Femur (tissue), 1 donor: ENCODE measurements at regions not wholly inside any gene's neighbourhood (a gene's known extent, or its start where the extent isn't known, plus 50 kb on each side); places are given as distances from the start of the nearest gene placed in this dataset.

Experiments
- DNase-seq: peaks from one replicate; pipeline ENCODE4 v3.0.0-alpha.2; 2017

DNA sequence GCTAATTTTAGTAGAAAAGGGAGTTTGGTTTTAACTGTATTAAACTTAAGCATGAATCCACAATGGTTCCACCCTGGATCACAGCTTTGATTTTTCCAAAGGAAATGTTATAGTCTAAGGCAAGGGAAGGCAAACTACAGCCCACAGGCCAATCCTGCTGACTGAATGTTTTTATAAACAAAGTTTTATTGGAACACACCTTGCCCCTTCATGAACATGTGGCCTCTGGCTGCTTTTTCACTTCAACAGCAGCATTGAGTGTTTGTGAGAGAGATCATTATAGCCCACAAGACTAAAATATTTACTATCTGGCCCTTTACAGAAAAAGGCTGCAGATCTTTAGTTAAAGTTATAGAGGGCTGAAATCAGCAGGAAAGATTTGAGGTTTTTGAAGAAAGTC lies 198.7 kb downstream of the IRS2 start:
- DNase-seq = no peak

DNA sequence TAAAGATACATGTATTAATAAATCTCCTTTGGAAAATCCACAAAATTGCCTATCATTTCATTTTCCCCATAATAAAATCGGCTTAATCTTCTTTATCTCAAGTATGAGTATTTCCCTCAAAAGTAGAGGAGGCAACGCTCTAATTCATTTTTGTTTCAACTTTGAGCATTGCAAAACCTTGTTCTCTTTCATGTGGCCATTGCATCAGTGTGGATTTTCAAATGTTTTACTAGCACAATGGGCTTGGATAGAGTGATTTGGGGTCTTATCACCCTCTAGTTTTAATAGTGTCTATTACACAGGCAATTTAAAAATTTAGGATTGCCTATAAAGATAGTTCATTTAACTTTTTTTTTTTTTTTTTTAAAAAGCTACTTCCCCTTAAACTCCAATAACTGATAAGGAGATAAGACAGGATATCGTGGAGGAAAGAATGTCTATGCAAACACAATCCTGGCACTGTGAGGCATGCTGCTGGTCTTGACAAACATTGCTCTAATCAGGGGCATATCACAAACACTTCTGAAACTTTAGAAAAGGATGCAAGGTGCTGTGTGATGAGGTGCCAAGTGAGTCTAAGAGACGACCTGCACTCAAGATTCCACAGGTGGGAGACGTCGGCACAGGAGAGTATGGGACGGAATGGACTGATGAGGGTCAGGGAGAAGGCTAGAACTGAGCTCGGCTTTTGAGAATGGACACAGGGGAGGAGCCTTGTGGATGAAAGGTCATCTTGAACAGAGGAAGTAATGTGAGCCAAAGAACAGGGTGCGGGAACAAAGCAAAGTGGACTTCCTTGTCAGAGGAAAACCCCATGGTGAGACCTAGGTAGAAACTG lies 199.7 kb downstream of the IRS2 start:
- no peak for DNase-seq

DNA sequence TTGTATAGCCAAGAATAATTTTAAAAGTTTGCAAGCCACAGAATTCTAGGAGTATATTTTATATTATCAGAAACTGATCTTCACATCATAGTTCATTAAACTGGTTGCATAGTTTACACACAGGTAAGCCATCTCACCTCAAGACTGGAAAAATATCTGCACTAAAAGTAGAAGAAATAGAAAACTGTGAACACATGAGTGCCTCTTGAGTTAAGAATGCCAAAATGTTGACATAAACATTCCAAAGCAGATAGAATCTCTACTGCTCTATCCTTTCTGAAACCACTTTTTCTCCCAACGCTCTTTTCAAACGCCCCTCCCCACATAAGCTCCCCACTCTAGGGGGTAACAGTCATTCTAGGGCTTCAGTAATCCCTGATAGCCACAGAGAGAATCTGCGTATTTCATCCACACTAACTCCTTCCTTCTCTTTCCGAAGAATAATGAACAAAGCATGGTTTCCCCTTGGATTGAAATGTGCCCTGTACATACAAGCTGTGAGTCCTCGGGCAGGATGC lies 201.5 kb downstream of the IRS2 start:
- no peak for DNase-seq

DNA sequence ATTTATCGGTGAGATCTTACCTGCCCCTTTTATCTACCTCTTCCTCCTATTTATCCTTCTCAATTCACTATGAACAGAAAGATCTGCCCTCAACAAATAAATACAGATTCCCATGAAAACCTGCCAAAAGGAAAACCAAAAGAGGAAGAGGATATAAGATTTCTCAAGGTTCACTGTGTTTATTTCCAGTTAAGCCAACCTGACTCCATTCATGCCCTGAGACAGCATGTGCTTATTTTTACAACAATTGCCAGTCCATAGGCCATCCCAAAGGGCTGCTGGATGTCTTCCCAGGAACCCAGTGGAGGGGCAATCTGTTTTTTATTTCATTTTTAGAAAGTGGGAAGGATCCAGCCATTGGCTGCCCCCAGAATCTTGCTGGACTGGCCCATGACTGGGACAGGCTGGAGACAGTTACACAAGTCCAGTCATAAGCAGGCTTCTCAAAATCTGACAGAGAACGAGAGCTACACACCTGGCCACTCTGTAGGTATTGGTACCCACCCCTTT lies 209.1 kb downstream of the IRS2 start:
- no peak for DNase-seq

DNA sequence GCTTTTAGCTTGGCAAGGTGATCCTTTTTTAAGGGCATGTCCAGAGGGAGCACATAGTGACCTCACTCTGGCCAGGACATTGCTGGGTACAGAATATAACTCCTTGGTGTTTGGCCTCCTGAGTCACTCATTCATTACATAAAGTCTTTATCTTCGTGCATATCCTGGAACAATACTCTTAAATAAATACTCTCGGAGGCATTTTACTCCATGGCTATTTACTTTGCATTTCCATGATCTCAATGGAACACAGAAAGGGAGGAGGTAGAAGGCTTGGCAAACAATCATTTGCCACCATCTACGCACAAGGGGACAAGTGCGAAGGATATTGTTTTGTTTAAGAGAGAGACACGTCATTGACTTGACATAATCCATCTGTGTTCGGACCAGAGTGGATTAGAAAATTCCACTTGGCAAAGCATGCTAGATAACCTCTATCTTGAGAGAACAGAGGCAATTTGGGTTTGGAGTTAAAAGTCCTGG lies 210.0 kb downstream of the IRS2 start:
- no peak for DNase-seq

DNA sequence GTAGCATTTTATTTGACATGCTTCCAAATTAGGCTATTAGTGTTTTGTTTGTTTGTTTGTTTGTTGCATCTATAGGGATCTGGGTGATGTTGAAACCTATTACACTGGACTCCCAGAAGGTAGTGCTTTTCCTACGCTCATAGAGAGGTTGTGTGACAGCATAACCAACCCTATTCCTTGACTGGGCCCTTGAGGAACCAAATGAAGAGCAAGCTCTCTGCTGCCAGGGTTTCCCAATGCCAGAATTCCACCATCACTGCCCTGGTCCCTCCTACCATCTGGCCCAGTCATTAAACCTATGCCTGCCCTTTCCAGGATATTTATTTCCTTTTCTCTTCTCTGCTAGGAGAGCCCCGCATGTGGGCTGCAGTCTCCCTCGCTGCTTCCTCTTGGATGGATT lies 210.6 kb downstream of the IRS2 start:
- no peak for DNase-seq

DNA sequence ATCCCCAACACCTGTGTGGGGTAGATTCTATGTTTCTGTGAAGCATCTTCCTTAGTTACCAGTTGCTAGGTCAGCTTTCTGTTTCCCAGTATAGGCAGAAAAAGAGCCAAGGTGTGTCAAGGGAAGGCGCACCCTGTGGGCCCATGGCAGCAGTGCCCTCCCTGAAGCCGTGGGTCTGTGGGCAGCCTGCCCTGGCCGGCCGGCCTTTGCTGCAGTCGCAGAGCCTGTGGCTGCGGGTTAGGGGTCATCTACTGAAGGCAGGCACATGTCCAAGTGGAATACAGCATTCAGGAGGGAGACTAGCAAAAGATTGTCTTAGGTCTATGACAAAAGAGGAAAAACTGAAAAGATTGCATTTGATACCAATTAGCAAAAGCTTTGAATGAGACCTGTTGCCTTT lies 214.0 kb downstream of the IRS2 start:
- no peak for DNase-seq

DNA sequence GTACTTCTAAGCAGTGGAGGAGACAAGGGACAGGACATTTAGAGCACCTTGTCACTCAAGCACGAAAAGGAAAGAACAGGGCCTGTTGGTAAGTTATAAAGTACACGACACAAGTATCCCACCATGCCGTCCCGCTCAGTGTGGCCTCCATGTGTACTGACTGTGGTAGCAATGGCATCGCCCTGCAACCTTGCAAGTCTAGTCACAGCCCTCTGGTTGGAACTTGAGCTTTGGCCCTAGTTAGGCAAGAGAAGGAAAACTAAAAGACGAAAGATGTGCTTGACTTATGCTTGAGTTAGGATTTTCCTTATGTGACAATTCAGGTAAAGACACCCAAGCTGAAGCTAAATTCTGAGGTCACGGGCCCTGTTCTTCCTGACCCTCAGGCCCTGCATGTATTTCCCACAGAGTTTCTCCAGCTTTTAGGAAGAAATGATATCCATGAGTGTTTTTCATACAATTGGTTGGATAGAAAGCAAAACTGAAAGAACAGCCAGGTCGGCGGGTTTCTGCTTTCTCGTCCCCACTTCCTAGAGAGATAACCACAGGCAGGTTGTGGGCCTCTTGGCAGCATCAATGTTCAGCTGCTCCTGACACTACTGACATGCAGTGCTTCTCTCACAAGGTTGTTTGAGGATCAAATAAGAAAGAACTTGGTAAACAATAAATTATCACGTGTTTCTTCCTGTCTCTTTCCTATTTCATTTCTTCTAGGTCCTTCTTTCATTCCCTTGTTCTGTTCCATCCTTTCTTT lies 216.2 kb downstream of the IRS2 start:
- no peak for DNase-seq

DNA sequence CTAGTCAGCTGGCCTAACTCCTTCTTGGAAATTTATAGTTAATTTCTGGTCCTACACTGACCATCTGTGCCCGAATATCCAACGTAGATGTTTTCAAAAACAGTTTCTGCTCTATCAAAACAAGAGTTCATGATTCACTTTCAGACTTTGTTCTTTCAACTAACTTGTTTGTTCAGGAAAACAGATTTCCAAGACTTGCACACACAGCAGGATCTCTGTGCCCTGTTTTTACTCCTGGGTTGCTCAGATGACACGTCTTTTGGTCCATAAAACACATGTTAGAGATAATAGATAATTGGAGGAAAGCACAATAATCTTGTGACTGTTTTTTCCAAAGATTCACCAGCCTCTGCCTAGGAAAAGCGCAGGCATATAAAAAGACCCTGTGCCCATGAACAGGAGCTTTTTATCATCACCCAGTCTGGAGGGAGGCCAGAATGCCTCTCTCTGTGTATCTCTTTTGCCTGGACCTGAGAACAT lies 218.0 kb downstream of the IRS2 start:
- no peak for DNase-seq

DNA sequence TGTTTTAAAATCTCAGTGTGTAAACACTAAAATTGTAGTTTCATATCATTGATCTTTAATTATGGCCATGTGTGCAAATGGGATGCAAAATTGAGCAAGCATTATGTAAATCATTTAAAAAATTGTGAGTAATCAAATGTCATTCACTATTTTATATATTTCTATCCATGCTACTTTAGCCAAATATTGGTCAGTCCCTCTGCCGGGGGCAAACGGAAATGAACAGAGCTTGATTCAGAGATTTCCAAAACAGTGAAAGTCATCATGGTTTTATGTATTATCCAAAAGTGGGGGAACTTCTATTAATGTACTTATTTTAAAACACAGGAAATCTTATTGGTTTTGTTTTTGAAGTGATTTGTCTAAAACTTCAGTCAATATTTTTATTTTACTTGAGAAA lies 219.1 kb downstream of the IRS2 start:
- no peak for DNase-seq

DNA sequence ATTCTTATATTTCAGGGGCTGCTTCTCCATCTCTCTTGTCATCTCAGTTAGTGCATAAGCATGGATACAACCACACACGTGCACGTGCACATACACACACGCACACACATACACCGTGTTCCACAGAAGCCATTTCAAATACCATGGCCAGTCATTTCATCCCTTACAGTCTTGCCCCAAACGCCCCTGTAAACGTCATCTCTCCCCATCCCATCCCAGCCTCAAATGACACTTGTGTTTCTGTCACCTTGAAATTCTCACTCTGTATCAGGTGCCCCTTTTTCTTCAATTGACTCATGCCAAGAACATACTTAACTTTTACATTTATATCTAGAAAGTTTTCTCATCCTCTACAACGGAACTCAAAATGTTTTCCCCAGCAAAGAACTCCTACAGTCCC lies 220.5 kb downstream of the IRS2 start:
- DNase-seq = no peak

DNA sequence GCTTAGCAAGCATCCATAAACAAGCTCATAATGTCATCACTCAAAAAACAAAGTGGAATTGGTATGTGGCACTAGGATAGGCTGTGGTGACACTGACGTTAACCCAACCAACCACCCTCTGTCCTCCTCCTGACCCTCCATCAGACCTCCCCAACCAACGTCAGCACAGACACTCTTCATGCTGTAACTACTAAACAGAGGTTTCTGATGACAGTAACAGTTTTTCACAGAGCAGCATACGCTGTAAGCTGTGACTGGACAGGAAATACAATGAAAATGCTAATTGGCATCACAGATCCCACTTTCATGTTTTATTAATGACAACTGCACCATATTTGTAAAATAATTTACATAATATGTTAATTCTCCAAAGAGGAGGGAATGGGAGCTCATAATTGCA lies 238.0 kb downstream of the IRS2 start:
- no peak for DNase-seq

DNA sequence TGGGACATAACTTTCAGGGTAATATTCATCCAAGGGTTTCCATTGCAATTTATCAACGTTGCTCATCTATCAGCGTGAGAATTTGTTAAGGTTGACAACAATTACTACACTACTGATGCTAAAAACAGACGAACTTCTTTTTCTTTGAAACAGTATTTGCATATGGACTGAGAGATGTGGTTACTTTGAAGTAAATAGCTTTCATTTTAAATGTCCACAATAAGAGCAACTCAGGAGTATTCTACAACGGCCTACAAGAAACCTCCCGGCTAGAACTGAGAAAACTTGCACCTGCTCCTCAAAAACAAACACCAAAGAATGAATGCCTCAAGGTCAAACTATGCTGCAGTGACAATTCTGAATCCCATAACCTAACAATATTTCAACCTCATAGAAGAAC lies 238.4 kb downstream of the IRS2 start:
- no peak for DNase-seq

DNA sequence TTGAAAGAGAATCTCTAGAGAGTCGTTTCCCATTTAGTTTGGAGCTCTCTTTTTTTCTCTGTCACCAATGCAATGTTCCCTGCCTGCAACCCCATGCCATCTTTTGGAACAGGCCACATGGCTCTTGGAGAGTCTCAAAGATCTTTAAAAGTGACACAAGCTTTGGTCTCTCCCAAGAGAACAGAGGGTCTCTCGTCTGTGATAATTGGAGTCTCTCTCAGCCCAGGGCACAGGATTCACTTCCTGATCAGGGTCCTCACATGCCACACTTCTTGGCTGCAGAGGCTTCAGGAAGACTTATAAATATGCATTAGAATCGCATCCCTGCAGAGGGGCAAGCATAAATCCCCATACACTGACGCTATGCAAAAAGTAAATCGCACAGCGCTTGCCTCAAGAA lies 240.5 kb downstream of the IRS2 start:
- DNase-seq = no peak

DNA sequence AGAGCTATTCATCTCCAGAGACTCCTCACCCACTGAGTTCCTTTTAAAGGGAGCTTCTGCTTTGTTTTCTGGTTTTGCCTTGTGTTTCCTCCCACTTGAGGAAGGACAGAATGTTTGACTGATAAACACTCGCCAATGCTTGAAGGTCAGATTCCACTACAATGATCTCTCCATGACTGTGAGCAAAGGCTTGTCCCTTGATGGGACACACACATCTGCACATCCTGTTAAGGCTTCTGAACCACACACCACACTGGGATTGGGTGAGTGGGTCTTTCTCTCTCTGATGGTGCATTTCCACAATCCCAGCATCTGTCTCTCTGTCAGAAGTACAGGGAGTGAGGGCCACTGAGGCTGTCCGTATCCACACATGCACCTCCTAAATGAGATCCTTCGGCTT lies 245.3 kb downstream of the IRS2 start:
- DNase-seq = no peak

DNA sequence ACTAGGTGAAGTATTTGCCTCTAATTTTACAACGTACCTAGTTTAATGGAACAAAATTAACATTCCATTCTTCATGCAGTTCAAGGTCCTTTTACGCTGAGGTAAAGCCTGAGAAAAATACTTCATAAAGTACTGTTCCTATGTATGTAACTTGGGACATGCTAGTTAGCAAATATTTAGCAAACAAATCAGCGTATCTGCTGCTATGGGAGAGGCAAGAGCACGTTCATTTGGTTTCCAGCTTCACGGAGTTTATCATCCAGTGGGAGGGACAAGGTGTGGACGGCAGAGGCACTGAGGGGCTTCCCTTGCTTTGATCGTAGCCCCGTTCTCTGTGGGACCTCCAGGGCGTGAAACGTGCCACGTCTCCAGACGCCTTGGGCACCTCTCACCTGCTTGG lies 248.8 kb downstream of the IRS2 start:
- DNase-seq = no peak

DNA sequence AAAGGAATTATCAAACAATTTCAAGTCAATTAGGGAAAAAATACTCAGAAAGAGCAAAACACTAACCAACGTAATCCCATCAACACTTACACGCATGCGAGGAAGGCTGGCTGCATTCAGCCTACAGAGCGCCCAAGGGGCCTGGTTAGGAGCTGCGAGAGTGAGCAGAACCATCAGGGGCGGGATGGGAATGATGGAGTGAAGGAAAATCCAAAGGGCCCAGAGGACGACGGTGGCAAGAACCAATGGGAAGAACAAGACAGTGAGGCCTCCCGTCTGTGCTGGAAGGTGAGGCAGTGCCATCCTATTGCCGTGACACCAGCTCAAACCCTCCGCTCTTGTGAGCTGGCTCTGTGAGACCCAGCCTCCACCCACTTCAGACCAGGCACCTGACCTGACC lies 253.0 kb downstream of the IRS2 start:
- no peak for DNase-seq

DNA sequence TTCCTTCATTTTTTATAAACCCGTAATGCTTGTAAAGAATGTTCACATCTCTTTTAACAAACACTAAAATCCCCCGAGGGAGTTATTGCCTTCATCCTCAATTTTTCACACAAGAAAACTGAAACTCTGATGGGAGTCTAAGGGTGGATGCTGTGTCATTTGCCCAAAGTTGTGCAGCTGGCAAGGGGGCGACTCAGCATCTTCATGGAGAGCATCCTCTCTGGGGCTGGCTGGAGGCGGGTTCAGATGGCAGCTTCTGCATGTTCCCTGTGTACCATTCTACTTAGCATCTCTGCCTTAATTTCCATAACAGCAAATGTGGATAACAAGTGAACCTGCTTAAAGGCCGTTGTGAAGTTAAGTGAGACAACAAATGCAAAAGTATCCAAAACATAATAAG lies 256.4 kb downstream of the IRS2 start:
- no peak for DNase-seq

DNA sequence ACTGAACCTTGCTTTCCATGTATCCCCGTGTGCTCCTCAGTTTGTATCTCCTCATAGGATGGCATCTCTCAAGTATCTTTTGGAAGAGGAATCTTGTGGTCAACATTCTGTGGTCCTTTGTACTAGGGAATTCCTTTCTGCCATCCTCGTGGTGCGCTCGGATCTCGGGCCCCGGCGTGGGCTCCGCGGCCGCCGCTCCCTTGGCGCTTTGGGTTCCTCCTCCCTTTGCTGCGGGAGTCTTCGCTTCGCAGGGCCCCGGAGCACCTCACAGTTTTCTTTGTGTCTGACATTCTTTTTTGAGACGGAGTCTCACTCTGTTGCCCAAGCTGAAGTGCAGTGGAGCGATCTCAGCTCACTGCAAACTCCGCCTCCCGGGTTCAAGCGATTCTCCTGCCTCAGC lies 264.7 kb downstream of the IRS2 start:
- DNase-seq = no peak

DNA sequence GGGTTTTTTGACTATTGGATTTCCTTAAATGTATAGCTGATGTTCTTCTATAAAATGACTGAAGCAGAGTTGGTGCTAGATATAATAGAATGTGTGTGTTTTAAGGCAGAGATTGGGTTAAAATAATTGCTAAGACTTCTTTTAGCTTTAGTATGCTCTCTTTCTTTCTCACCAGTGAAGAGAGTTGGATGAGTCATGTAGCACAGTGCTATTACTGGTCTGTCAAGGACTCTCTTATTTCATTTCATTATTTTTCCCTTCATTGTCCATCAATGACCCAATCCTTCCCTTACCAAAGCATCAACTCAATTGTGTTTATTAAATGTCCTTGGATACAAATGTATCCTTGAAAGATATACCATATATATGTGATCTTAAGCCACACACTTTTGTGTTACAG lies 268.9 kb downstream of the IRS2 start:
- DNase-seq = no peak

DNA sequence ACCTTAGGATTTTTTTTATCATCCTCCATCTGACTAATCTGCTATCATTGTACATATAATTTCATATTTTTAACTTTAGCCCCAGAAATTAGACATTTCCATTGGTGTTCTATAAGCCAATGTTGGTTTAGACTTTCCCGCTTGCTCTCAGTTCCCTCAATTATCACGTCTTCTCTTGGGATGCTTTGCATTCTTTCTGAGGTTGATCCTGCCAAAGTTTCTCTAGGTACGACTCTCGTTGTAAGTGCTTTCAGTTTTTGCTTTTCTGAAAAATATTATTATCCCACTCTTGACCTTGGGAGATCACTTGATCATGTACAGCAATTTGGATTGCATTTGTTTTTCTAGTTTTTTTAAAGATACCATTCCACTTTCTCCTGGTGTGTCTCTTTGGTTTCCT lies 270.2 kb downstream of the IRS2 start:
- no peak for DNase-seq

DNA sequence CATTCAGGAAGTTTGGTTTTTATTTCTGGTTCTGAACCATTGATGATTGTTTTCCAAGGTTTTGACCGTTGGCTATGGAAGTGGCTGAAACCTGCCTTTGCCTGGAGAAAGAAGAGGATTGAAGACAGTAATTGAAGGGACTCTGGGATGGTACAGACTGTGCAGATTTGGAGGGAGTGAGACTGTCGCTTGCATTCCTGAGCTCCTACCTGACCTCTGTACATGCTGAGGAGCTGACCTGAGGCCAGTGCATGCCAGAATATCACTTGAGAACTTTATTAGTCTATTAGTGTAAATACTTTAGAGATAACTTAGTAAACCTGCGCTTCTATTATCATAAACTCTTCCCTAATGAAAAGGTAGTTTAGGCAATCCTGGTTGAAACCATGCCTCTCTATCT lies 276.4 kb downstream of the IRS2 start:
- DNase-seq = no peak

DNA sequence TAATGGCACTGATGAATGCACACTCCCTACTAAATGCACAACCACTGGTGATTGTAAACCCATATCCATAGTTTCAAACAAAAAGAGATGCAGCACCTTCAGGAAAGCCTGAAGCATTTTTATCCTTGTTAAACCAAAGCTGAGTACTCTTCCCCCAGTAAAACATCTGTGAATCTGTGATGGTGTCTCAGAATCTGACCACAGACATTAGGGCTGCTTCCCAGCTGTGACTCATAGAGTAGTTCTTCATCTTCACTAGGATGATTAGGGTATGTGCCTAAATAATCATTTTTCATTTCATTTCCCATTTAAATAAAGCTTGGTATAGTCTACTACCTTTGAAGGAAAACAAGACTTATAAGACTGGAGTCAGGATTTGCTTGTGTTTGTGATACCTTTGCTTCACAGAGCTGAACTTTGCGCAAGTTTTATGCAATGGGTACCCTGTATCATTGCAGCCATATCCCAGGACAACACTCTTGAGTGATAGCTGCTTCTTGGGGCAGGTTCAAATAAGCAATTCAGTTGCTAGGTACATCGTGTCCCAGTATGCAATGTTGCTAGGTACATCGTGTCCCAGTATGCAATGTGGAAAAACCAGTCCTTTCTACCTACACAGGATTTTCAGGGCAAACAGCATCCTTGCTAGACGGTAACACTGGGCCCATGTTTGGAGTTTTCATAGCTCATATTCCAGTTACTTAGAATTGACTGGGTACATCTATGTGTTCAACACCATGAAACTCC lies 277.1 kb downstream of the IRS2 start:
- no peak for DNase-seq
